RKO (cell line): ENCODE measurements at regions not wholly inside any gene's neighbourhood (a gene's known extent, or its start where the extent isn't known, plus 50 kb on each side); places are given as distances from the start of the nearest gene placed in this dataset.

ENCODE experiments used
- DNase-seq: peaks from one replicate; pipeline ENCODE4 v3.0.0-alpha.2; 2016; ENCODE audit warnings: low spot score

DNA sequence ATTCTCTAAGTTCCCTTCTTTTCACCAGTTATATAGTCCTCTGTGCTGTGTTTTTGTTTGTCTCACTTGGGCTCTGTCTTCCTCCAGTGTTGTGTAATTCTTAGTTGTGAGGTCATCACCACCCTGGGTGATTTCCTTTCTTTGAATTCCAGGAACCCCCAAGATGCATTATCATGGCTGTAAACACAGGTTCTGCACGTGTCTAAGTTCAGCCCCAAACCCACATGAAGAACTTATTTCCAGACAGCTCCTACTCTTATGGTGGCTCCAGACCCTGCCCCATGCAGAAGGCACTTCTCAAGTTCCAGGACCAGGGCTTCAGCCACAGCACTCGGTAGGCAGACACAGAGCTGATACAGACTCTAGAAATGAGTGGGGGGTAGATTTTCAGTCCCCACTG is 560.5 kb downstream of the BCL11B start:
- DNase-seq, result no peak

DNA sequence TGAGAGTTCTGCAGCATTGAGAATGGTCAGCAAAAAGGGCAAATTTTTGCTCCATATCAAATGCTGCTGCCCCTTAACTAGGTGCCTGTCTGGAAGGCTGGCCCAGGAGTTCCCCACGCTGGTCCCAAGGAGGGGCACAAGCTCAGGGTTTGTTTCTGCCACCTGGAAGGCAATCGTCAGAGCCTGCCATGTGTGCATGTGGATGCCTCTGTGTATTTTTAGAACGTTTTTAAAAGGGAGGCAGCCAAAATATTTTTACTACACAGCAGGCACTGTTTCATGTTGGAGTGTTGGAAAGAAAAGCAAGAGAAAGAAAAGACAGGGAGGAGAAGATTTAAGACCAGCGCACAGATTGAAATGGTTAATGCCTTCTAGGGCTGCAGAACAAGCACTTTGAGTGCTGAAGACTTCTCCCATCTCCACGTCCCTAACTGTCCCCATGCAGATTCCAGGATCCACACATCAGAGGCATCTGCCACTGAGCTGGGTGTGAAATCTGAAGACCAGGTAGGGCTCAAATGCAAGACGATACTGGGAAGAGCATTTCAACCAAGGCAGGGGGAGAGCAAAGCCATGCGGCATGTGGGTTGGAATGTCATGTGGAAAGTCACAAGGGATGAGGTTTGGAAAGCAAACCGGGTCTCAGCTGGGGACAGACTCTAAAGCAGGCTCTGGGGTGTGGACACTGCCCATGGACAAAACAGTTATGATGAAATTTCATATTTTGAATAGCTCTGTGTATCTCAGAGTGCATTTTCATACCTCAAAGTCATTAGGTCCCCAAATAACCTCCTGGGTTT is 557.2 kb downstream of the BCL11B start:
- no peak for DNase-seq

DNA sequence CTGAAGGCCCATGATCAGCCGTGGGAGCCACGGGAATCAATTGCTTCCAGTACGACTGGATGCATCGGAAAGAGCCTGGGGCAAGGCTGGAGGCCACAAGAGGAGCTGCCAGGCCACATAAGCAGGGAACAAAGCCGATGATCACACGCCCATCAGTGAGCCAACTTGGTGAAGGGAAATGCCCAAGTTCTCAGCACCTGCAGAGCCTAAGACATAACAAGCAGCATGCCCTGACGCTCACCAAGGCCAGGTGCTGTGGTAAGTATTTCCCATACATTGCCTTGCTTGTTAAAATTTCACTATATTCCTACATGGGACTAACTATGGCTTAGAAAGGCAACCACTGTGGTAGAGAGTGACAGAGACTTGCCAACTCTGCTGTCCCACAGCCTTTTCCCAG is 555.9 kb downstream of the BCL11B start:
- DNase-seq, result no peak

DNA sequence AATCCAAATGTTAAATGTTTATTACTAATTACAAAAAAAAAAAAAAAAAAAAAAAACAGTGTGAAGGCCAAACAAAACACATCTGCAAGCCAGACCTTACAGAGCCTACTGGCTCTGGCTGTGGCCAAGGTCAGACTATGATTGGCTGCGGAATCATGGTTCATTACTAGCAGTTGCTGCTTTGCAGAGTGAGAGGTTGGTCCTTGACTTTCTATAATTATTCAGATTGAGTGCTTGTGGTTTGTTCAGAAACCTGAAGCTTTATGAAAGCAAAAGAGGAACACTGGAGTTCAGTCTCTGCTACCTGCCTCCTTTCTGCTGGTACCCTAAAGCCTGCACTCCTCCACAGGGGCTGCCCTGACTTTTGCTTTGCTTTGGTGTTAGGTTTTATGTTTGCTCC is 550.9 kb downstream of the BCL11B start:
- no peak for DNase-seq

DNA sequence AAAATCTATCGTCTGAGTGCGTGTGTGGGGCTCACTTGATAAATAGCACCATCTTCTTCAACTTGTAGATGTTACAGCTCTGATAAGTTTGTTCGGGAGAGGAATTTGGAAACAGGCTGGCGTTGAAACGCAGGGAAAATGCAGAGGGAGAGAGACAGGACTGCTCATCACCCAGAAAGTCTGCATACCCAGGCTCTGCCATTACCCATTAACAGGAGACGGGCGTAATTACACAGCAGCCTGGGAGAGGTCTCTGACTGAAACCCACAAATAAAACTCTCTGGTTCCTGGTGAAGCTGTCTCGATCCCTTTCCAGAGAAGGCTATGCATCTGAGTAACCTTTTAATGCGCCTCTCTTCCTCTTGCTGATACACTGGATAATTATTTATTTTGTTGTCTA is 547.3 kb downstream of the BCL11B start:
- DNase-seq, result no peak

DNA sequence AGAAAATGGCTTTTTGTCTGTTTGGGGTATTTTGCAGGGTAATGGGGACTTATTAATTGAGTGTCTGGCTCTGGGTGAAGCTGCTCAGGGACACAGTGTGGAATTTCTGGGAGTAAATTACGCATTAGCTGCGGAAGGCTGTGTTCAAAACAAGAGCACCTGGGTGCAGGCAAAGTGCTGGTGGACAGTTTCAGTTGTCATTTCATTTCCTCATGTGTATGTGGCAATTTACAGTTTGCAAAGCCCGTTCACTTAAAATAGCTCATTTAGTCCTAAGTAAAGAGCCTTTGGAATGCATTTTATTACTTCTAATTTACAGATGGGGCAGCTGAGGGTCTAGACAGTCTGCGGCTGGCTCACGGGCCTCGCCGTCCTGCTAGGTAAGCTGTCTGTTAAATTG is 546.8 kb downstream of the BCL11B start:
- DNase-seq, result no peak

DNA sequence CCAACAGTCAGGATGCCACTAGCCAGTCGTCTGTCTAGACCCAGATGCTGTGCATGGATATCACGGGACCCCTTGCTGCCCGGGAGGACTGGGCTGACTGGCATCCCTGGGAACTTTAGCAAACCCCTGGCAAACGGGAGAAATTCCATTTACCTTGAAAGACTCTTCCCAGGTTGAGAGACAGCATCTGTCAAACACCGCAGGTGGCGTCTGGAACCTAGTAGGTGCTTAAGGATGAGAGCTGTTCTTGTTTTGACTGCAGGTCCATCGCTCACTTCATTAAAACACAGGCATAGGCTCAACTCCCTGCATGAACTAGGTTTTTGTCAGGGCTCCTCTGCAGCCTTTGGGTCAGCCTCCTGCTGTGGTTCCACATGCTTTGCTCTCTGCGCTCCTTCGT is 546.3 kb downstream of the BCL11B start:
- DNase-seq, result no peak

DNA sequence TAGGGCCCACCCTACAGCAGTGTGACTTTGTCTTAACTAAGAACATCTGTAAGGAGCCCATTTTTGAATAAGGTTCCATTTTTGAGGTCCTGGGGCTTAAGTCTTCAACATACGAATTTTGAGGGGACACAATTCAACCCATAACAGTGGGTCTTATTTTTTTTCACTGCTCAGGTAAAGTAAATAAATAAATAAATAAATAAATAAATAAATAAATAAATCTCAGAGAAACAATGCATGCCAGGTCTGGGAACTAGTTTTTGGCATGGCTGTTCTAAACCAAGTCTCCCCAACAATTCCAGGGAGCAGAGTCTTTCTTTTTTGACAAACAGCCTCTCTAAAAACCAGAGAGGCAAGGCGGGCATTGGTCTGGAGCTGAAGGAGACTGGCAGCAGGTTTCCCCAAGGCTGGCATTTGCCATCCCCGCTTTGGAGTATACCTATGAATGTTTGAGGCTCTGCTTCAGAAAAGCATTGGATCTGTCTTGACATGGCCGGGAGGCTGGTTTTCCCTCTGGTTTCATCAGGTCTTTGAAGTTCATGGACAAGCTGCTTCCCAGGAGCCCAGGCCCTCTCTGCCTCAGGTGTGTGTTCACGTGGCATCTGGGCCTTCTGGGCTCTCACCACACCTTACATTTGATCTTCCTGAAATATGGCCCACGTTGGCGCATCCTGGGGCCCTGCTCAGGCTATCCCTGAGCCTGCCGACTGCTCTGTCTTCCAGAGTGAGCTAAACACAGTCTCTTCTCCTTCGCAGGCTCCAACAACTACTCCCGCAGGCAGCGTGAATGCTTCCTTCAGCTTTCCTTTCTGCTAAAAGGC is 545.2 kb downstream of the BCL11B start:
- DNase-seq, result no peak

DNA sequence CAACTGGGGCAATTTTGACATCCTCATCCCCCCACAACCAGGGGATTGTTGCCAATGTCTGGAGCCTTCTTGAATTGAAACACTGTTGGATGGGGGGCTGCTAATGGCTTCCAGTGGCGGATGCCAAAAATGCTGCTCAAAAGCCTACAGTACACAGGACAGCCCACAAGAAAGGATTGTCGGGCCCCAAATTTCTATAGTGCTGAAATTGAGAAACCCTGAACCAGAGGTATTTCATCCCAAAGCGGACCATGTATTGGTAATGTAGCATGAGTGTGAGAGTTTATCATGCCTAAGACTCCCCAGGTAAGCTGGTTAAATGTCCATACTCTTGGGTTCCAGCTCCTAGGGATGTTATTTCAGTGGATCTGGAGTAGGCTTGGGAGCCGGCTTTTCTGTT is 544.0 kb downstream of the BCL11B start:
- DNase-seq, result no peak

DNA sequence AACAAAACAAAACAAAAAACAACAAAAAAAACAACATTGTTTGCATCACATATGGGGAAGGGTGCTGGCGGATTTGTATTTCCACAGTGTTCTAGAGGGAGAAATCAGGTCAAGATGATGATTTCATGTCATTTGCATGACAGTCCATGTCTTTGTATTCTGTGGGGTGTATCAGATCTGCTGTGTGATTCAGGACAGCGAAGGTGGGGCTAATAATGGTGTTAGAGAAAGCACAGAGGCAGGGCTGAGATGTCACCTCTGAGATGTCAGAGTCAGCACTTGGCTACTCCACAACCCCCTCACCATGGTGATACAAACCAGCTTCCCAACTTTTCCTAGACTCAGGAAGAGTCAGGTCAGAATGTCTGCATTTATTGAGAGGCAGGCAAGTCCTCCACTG is 543.2 kb downstream of the BCL11B start:
- DNase-seq, result no peak

DNA sequence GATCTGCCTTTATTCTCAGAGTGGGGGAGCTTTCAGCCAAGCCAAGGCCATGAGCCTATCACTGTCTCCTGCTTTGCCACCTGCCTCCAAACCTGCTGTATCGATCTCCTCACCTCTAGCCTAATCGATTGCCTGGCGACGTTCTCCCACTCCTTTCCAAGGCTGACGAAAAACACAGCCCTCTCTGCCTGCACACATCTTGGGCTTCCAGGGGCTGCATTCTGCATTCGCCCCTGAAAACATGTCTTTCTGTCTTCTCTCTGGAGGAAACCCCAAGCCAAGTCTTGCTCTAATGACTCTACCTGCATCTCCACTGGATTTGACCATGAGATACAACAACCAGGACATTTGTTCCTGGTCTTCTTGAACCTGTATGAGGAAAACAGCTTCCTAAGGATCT is 540.7 kb downstream of the BCL11B start:
- DNase-seq, result no peak

DNA sequence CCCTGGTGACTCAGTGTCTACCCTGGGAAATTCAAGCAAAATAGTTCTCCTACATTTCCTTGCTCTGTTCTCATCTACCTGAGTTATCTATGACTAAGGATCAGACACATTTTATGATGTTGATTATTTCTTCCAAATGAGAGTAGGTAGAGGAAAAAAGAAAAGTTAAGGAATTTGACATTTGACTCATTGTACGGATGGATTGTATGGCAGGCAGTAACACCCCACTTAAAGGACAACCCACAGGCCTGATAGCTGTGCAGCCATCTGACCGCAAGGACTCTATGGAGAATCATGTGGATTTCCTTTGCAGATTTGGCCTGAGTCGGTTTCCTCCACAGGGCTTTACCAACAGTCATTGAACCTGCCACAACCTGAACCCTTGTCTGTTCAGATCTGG is 540.3 kb downstream of the BCL11B start:
- no peak for DNase-seq

DNA sequence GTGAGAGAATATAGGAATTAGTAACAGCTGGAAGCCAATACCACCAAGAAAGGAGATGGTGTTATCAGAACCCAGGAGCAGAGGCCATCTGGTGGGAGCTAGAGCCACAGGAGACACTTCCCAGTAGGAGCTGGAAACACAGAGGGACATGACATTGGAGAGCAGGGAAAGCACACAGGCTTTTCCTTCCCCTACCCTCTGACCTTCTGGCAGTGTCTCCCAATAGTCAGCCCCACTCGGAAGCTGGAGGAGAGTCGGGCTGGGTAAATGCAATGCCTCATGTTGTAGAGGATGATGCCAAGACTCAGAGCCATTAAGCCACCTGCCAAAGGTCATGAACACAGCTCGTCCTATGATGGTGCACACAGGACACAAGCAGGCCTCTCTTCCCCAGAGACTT is 538.5 kb downstream of the BCL11B start:
- DNase-seq, result no peak

DNA sequence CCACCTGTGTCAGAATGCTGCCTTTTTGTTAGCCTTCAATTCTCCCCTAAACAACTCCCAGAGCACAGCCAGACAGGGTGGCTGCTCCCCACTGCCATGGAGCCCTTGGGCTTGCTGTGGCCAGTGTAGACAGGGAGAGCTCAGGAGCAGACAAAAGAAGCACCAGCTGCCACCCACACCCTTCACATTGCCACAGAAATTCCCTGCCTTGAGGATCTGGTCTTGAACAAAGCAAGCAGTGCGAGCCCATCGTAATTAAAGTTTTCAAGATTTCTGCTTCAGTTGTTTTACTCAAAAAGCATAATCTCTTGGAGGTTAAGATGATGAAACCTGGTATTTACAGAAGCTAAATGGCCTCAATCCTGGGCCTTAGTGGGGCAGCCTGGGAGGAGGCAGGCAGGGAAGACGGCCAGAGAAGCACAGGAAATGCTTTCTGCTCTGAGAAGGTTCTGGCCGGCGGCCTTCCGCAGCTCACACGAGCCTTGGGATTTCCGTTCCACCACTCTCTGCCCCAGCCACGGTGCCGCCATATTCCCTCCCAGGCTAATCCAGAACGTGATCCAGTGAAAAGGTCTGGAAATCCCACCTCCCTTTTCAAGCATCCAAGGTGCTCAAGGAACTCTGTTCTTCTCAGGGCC is 535.2 kb downstream of the BCL11B start:
- no peak for DNase-seq

DNA sequence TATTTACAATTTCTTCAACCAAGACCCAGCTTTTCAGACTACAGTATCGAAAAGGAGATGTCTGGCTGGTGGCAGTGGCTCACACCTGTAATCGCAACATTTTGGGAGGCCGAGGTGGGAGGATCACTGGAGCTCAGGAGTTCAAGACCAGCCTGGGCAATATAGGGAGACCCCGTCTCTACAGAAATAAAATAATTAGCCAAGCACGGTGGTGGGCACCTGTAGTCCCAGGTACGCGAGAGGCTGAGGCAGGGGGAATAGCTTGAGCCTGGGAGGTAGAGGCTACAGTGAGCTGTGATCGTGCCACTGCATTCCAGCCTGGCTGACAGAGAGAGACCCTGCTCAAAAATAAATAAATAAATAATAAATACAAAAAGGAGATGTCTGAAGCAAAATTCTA is 530.5 kb downstream of the BCL11B start:
- DNase-seq, result no peak

DNA sequence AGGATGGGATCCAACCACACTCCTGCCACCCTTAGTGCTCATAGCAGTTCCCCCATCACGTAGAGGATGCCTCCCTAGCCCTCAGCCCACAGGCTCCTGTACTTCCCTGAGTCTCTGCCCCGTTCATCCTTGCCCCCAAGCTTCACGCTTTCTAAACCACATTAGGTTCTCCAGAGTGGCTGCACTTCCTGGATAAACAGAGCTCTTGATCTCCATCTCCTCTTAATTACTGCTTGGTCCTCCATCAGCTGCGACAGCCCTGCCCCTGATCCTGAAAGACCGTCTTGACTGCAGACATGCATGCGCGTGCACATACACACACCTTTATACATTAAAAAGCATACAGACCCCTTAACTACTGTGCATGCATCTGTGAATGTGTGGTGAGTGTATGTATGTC is 530.0 kb downstream of the BCL11B start:
- DNase-seq, result no peak

DNA sequence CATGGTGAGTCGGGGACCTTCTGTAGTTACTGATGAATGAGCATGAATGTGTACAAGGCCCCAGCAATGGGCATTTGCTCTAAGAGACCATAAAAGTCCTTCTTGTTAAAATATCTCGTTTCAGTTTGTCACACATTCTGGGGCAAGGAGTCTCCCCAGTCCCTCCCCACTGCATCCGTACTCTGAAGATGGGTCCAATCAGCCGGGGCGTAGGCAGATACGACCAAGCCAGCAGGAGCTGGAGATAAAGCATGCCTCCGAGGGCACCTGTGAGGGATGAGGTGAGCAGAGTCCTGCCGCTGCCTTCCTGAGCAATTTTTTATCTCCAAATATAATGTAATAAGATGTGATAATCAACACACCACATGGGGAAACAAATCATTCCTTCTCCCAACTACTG is 528.5 kb downstream of the BCL11B start:
- DNase-seq, result no peak

DNA sequence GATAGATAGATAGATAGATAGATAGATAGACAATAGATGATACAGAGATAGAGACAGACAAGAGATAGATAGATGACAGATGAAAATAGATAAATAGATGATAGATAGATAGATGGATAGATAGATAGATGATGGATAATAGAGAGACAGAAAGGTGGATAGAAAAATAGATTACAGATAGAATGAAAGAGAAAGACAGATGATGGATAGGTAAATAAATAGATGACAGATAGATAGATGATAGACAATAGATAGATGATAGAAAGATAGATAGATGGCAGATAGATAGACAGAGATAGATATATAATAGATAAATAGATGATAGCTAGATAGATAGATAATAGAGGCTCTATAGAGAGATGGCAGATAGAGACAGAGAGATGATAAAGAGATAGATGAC is 523.0 kb downstream of the BCL11B start:
- no peak for DNase-seq

DNA sequence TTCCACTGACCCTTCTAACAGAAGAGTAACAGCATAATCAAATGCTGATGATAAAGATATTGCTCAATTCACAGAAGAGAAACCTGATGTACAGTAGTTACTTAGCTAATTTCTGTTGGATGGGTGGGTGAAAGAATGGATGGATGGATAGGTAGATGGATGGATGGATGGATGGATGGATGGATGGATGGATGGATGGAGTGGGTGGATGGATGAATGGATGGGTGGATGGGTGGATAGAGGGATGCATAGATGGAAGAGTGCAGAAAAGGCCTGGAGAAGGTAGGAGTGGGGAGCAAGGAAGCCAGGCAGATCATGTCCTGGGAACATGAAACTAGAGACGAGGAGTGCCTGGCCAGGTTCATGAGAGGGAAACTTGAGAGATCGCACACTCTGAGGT is 520.9 kb downstream of the BCL11B start:
- no peak for DNase-seq

DNA sequence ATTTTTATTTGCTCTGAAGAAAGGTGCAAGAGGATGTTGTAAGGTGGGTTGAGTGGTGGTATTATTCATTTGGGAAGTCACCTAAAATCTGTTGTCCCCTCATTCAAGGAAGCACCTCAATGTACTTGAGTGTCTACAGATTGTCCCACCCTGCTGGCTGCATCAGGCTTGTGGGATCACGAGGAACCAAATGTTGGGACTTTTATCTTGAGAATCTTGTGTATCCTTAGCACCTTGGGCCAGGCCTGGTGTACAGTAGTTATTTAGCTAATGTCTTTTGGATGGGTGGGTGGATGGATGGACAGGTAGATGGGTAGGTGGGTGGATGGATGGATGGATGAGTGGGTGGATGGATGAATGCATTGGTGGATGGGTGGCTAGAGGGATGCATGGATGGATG is 519.3 kb downstream of the BCL11B start:
- no peak for DNase-seq

DNA sequence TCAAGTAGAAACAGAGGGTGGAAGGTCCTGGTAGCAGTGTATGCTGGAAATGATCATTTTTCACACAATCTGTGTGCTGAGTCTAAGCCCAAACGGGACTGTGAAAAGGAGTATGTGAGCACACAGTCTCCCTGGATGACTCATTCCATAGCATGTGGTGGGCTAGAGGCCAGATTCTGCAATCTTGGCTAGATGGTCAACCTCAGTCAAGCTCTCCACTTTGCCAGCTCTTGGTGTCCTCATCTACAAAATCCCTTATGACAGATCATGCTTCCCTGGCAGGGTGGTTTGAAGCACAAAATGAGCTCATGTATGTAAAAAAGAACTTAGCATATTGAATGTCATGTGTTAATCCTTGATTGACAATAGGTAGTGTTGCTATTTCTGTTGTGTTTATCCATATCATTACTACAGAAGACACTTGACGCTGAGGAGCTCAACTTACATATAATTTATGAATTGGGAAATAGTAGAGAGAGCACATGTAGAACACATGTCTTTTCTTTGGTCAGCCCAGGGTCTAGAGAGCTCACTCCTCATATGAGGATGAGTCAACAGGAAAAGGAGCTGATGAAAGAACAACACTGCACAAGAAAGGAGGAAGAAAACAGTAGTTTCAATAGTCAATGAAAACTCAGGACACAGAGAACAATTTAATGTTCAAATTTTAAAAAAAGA is 517.5 kb downstream of the BCL11B start:
- DNase-seq, result no peak

DNA sequence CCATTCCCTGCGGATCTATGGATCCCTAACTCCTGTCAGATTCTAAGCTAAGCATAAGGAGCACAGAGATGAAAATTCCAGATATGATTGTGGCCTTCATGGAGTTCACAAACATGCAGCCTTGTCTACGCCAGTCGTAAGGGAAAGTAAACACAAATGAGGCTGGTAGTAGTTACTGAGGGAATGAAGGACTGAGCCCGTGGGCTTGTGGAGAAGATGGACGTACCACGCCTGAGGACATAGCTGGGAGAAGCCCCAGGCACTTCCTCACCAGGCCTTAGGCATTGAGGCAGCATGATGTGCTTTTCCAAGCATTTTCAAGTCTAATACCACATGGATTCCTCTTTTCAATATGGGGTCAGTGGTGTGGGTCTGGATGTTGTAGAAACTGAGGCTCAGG is 515.2 kb downstream of the BCL11B start:
- no peak for DNase-seq

DNA sequence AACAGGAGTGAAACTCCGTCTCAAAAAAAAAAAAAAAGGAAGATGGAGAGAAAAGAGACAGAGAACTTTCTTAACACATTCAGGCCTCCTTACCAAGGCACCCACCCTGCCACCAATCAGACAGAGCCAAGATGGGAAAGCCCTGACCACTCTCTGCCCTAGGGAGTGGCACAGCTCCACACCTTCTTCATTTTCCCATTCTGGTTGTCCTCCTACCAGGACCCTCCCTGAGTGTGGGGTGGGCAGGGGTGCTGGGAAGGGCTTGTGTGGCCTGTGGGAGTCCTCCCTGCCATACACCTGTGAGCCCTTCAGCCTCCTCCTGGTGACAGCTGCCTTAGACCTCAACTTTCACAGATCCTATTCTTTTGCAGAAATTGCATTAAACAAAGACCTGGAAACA is 513.6 kb downstream of the BCL11B start:
- DNase-seq, result no peak
